Fibroblast of lung (primary cell): ENCODE measurements at regions not wholly inside any gene's neighbourhood (a gene's known extent, or its start where the extent isn't known, plus 50 kb on each side); places are given as distances from the start of the nearest gene placed in this dataset.
"Not testable (repeated sequence)": the region's sequence is repeated elsewhere in the genome, so short reads cannot be mapped to it uniquely, and the experiment has no call there.

Experiments
- DNase-seq, 2 donors: peaks; one replicate each; pipeline versions ENCODE4 v3.0.0 to v3.0.0-alpha.2; 2010; ENCODE audit warnings: low read depth in 2 of 2
- H2AFZ ChIP-seq: 2 replicates; pipeline ENCODE4 v1.5.1; 2012; ENCODE audit warnings: low read length, control low read depth, inconsistent platforms
- H3K27ac ChIP-seq: 2 replicates; pipeline ENCODE4 v1.5.1; 2011; ENCODE audit warnings: low read length, control low read depth; ENCODE audit not compliant: insufficient read depth
- H3K27me3 ChIP-seq: 2 replicates; pipeline ENCODE4 v1.5.1; 2011; ENCODE audit warnings: mild to moderate bottlenecking, low read length; ENCODE audit not compliant: control insufficient read depth, insufficient read depth
- H3K36me3 ChIP-seq: 2 replicates; pipeline ENCODE4 v1.5.1; 2011; ENCODE audit warnings: low read length; ENCODE audit not compliant: control insufficient read depth, insufficient read depth
- H3K4me1 ChIP-seq: 2 replicates; pipeline ENCODE4 v1.5.1; 2011; ENCODE audit warnings: low read length; ENCODE audit not compliant: control insufficient read depth, insufficient read depth; ENCODE audit errors: extremely low read depth
- H3K4me2 ChIP-seq: 2 replicates; pipeline ENCODE4 v1.5.1; 2011; ENCODE audit warnings: low read length, control low read depth; ENCODE audit not compliant: insufficient read depth; ENCODE audit errors: extremely low read depth
- H3K4me3 ChIP-seq, 4 experiments: fragments of 200-600 bp in 1 of 4; sonication (generic) in 1 of 4; replicated peaks in 1 of 4; 2 replicates each; pipeline ENCODE4 v1.5.1; 2011 to 2016; ENCODE audit warnings: low read length in 4 of 4, low read depth in 3 of 4, mild to moderate bottlenecking in 3 of 4, control low read depth in 2 of 4, inconsistent platforms in 1 of 4, mixed read lengths in 1 of 4; ENCODE audit not compliant: insufficient read depth in 1 of 4; ENCODE audit errors: control extremely low read depth in 1 of 4
- H3K79me2 ChIP-seq: 2 replicates; pipeline ENCODE4 v1.5.1; 2012; ENCODE audit warnings: mild to moderate bottlenecking, low read length, inconsistent platforms; ENCODE audit not compliant: control insufficient read depth, insufficient read depth
- H3K9ac ChIP-seq: 2 replicates; pipeline ENCODE4 v1.5.1; 2011; ENCODE audit warnings: mild to moderate bottlenecking, low read length, control low read depth; ENCODE audit not compliant: insufficient read depth
- H3K9me3 ChIP-seq: 2 replicates; pipeline ENCODE4 v1.5.1; 2012; ENCODE audit warnings: low read depth, low read length; ENCODE audit not compliant: control insufficient read depth, insufficient read depth
- H4K20me1 ChIP-seq: 2 replicates; pipeline ENCODE4 v1.5.1; 2011; ENCODE audit warnings: low read length; ENCODE audit not compliant: control insufficient read depth, insufficient read depth; ENCODE audit errors: extremely low read depth
- EZH2 ChIP-seq: IDR thresholded peaks from 2 replicates; pipeline ENCODE4 v1.5.1; 2012; ENCODE audit warnings: low read length, control low read depth, mild to moderate bottlenecking; ENCODE audit errors: missing control alignments
- TF ChIP-seq, protein P1 (sequence below), 2 donors: IDR thresholded peaks in 1 of 2; conservative IDR thresholded peaks in 1 of 2; 1 replicate in 1 of 2; 2 replicates in 1 of 2; pipeline ENCODE4 v1.5.1; 2011 to 2012; ENCODE audit warnings: low read length in 2 of 2, control low read depth in 1 of 2, inconsistent platforms in 1 of 2, low read depth in 1 of 2, mild to moderate bottlenecking in 1 of 2

DNA sequence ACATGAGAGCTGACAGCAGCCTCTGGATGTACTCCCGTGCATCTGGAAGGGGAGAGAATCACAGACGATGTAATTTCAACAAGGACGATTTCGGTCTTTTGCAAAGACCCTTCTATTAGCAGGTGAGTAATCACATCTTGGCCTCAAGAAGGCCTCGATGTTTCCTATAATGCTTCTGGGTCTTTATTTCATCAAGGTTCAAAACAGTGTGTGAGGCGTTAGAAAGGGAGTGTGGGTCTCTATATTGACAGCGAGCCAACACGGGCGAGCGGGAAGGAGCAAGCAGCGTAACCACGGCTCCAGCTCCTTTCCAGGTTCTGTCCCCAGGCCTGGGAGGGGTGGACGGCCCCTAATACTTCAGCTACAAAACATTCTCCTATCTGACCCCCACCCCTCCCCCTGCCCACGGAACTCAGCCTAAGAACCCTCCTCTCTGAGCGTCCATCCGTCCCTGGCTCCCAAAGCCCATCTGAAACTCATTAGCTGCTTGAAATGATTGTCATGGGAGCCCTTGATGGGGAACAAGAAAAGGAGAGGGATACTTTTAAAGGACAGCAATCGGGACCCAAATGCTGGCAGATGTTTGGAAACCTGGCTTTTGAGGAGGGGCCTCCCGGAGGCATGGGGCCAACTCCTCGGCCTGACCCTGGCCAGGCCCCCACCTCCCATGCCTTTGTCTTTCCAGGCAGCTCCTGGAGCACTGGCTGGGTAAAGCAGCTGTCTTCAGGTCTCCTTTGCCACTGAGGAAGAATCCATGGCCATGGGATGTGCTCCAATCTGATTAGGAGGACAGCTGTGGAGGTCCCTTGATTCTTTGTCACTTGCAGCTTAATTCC, 250.8 kb downstream of the FOXD2 start:
- Histone ChIP-seq H3K9ac (no peak overlapping the region), H3K27ac (no peak overlapping the region), H3K4me2 (no peak overlapping the region), H3K4me1 (no peaks in the 10 kb centered on the region), H3K36me3 (no peaks in the 10 kb centered on the region), H3K27me3 (no peaks in the 10 kb centered on the region), H3K4me3 (no peak overlapping the region), H3K79me2 (no peaks in the 10 kb centered on the region), H2AFZ (no peak overlapping the region), H3K9me3 (no peaks in the 10 kb centered on the region), H4K20me1 (no peaks in the 10 kb centered on the region)
- DNase-seq = no peak
- TF ChIP-seq, protein P1, sequence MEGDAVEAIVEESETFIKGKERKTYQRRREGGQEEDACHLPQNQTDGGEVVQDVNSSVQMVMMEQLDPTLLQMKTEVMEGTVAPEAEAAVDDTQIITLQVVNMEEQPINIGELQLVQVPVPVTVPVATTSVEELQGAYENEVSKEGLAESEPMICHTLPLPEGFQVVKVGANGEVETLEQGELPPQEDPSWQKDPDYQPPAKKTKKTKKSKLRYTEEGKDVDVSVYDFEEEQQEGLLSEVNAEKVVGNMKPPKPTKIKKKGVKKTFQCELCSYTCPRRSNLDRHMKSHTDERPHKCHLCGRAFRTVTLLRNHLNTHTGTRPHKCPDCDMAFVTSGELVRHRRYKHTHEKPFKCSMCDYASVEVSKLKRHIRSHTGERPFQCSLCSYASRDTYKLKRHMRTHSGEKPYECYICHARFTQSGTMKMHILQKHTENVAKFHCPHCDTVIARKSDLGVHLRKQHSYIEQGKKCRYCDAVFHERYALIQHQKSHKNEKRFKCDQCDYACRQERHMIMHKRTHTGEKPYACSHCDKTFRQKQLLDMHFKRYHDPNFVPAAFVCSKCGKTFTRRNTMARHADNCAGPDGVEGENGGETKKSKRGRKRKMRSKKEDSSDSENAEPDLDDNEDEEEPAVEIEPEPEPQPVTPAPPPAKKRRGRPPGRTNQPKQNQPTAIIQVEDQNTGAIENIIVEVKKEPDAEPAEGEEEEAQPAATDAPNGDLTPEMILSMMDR (conservative IDR thresholded peaks at IDR 0.05 in 1 of 2, IDR thresholded peaks at IDR 0.05 in 1 of 2; ENCODE audit: low read depth in 1 of 2, low read length in 2 of 2) = no peak
- TF ChIP-seq EZH2 = no peak

DNA sequence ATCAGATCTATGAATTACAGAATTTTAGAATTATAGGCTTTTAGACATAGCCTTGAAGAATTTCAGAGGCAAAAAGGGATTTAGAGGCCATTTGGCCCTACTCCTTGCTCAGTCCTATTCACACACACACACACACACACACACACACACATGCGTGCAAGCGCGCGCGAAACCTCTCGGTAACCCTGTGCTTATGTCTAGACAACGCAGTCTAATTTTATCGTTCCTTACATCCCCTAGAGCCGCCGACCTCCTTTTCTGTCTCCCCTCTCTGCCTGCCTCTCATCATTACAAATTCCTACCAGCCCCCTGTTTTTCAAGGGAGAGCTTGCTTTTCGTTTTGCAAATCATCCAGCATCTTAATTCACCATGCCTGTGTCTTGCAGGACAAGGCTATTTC, 252.1 kb downstream of the FOXD2 start:
- no peaks in the 10 kb centered on the region for H3K79me2 ChIP-seq
- no peaks in the 10 kb centered on the region for H4K20me1 ChIP-seq
- no peak for TF ChIP-seq EZH2
- TF ChIP-seq, protein P1 (conservative IDR thresholded peaks at IDR 0.05 in 1 of 2, IDR thresholded peaks at IDR 0.05 in 1 of 2; ENCODE audit: low read depth in 1 of 2, low read length in 2 of 2) = no peak
- no peak overlapping the region for H3K4me3 ChIP-seq
- no peak for DNase-seq
- H3K9me3 ChIP-seq = no peaks in the 10 kb centered on the region
- H3K27ac ChIP-seq = no peak overlapping the region
- no peaks in the 10 kb centered on the region for H3K4me1 ChIP-seq
- no peak overlapping the region for H3K4me2 ChIP-seq
- no peaks in the 10 kb centered on the region for H3K36me3 ChIP-seq
- no peaks in the 10 kb centered on the region for H3K27me3 ChIP-seq
- H2AFZ ChIP-seq = no peak overlapping the region
- H3K9ac ChIP-seq = no peak overlapping the region

DNA sequence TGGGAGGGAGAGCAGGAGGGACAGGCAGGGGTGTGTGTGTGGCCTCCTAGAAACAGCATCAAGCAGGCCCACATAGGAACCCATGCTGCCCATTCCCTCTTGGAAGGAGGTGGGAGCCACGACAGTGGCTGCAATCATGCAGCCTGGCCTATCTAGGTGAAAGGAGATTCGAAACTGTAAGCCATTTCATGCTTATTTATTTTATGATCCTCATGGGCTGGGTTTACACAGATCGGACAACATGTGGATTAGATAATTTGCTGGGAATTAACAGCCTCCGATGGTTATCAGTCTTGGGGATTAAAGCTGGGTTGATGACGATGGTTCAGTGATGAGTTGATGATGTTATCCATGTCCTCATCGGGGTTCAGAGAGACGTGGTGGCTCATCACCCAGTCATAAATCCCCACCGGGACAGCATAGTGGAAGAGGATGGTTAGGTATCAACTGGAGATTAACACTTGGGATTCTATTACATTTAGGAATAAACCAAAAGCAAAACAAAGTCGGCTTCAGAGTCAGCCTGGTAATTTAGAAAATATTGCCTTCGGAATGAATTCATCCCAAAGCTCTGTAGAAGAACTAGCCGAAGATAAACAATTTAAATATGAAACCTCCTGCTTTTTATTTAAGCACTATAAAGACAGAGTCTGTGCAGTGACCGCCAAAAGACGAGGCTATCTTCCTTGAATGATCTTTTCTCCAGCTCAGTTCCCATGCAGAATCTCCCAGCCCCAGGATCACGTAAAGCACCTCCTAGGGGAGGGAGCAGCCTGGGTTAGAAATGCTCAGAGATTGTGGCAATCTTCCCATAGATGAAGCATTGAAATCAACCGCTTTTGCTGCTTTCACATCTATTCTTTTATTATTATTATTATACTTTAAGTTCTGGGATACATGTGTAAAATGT, 252.8 kb downstream of the FOXD2 start:
- no peaks in the 10 kb centered on the region for H3K4me1 ChIP-seq
- H3K79me2 ChIP-seq = no peaks in the 10 kb centered on the region
- no peak overlapping the region for H3K9ac ChIP-seq
- no peak overlapping the region for H3K4me3 ChIP-seq
- no peak for DNase-seq
- H2AFZ ChIP-seq = no peak overlapping the region
- TF ChIP-seq, protein P1 (conservative IDR thresholded peaks at IDR 0.05 in 1 of 2, IDR thresholded peaks at IDR 0.05 in 1 of 2; ENCODE audit: low read depth in 1 of 2, low read length in 2 of 2) = no peak
- no peak for TF ChIP-seq EZH2
- no peaks in the 10 kb centered on the region for H4K20me1 ChIP-seq
- H3K27me3 ChIP-seq = no peaks in the 10 kb centered on the region
- no peaks in the 10 kb centered on the region for H3K36me3 ChIP-seq
- no peaks in the 10 kb centered on the region for H3K9me3 ChIP-seq
- no peak overlapping the region for H3K4me2 ChIP-seq
- no peak overlapping the region for H3K27ac ChIP-seq

DNA sequence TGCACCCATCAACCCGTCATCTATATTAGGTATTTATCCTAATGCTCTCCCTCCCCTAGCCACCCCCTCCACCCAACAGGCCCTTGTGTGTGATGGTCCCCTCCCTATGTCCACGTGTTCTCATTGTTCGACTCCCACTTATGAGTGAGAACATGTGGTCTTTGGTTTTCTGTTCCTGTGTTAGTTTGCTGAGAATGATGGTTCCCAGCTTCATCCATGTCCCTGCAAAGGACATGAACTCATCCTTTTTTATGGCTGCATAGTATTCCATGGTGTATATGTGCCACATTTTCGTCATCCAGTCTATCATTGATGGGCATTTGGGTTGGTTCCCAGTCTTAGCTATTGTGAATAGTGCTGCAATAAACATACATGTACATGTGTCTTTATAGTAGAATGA, 253.4 kb downstream of the FOXD2 start:
- H3K4me2 ChIP-seq, H3K79me2 ChIP-seq, H3K27me3 ChIP-seq, H4K20me1 ChIP-seq, H2AFZ ChIP-seq, H3K9me3 ChIP-seq, H3K36me3 ChIP-seq, H3K4me1 ChIP-seq, DNase-seq, H3K9ac ChIP-seq, H3K27ac ChIP-seq, H3K4me3 ChIP-seq: not testable (repeated sequence)
